Common myeloid progenitor, CD34-positive (primary cell): ENCODE measurements at regions not wholly inside any gene's neighbourhood (a gene's known extent, or its start where the extent isn't known, plus 50 kb on each side); places are given as distances from the start of the nearest gene placed in this dataset.

Experiments used
- CTCF ChIA-PET: fragments of 350-600 bp; sonication (Branson Sonifier 250); formaldehyde crosslinking; loops from one replicate; lab custom pipeline; 2021; ENCODE audit warnings: antibody characterized with exemption; lab: Charles Lee
- POLR2A ChIA-PET: fragments of 350-600 bp; sonication (Branson Sonifier 250); formaldehyde crosslinking; loops from one replicate; lab custom pipeline; 2021; ENCODE audit warnings: antibody characterized with exemption; lab: Charles Lee
- DNase-seq, 3 donors: peaks; one replicate each; pipeline versions ENCODE4 v3.0.0 to v3.0.0-alpha.2; 2013
- H3K27ac ChIP-seq, 2 experiments: 1 replicate in 1 of 2; 2 replicates in 1 of 2; pipeline ENCODE4 v1.7.0; 2013; ENCODE audit warnings: inconsistent platforms in 2 of 2, low read length in 2 of 2, mild to moderate bottlenecking in 2 of 2, low read depth in 1 of 2, moderate library complexity in 1 of 2; ENCODE audit not compliant: severe bottlenecking in 2 of 2, insufficient read depth in 1 of 2, poor library complexity in 1 of 2
- H3K27me3 ChIP-seq, 5 experiments: replicated peaks in 2 of 5; 1 replicate in 3 of 5; 2 replicates in 2 of 5; pipeline versions ENCODE4 v1.6.1 to v1.7.0; 2013; ENCODE audit warnings: low read length in 4 of 5, mild to moderate bottlenecking in 2 of 5, moderate library complexity in 2 of 5, inconsistent platforms in 1 of 5; ENCODE audit not compliant: insufficient read depth in 5 of 5, control insufficient read depth in 4 of 5
- H3K36me3 ChIP-seq, 4 experiments: 1 replicate in 2 of 4; 2 replicates in 2 of 4; pipeline versions ENCODE4 v1.6.1 to v1.7.0; 2013; ENCODE audit warnings: low read length in 3 of 4, control low read depth in 1 of 4, mild to moderate bottlenecking in 1 of 4; ENCODE audit not compliant: control insufficient read depth in 4 of 4, insufficient read depth in 4 of 4
- H3K4me1 ChIP-seq, 4 experiments: 1 replicate in 3 of 4; 2 replicates in 1 of 4; pipeline versions ENCODE4 v1.6.1 to v1.7.1; 2013; ENCODE audit warnings: low read length in 3 of 4, mild to moderate bottlenecking in 3 of 4, control low read depth in 1 of 4, inconsistent platforms in 1 of 4, moderate library complexity in 1 of 4; ENCODE audit not compliant: control insufficient read depth in 4 of 4, insufficient read depth in 4 of 4; ENCODE audit errors: control extremely low read depth in 1 of 4
- H3K4me3 ChIP-seq, 7 experiments: 1 replicate in 4 of 7; 2 replicates in 3 of 7; pipeline versions ENCODE4 v1.5.1 to v1.7.0; 2013; ENCODE audit warnings: mild to moderate bottlenecking in 7 of 7, low read length in 6 of 7, moderate library complexity in 6 of 7, inconsistent platforms in 2 of 7, low read depth in 2 of 7, control low read depth in 1 of 7; ENCODE audit not compliant: insufficient read depth in 4 of 7, control insufficient read depth in 1 of 7; ENCODE audit errors: extremely low read depth in 1 of 7
- H3K9me3 ChIP-seq, 5 experiments: 1 replicate in 4 of 5; 2 replicates in 1 of 5; pipeline versions ENCODE4 v1.6.1 to v1.7.1; 2013; ENCODE audit warnings: low read length in 4 of 5, mild to moderate bottlenecking in 2 of 5, inconsistent platforms in 1 of 5, low read depth in 1 of 5, moderate library complexity in 1 of 5; ENCODE audit not compliant: control insufficient read depth in 4 of 5, insufficient read depth in 2 of 5; ENCODE audit errors: control extremely low read depth in 1 of 5
- WGBS: methylation state at CpG from one replicate; pipeline ENCODE4 v1.1.5; 2013; ENCODE audit not compliant: insufficient coverage; 5-methylcytosine and 5-hydroxymethylcytosine counted together

DNA sequence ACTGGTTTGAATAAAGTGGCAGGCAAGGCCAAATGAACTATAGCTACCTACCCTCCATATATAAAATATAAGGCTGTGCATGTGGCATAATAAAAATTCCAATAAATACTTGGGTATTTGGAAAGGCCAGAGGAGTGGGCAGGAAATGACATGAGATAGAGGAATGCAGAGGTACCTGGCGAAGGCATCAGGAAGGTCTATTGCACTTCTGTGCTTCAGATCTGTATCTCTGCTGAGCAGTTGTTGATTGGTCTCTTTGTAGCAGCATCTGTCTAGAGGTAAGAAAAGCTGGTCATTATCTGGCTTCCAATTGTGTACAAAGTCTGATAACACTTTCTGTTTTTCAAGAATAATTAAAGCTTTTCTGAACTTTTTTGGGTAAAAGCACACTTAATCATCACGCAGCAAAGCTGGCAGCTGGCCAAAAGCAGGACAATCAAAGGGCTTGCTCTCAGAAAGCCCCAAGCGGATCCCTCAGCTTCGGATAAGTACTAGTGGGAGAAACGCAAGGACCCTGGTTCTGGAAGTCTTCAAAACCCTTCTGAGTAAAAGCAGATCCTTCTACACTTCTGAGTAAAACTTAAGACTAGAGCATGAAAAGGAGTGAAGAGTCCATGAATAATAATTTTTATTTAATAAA lies 120.1 kb upstream of the TCF21 start:
- no peak overlapping the region for H3K4me3 ChIP-seq
- ChIA-PET POLR2A (no interaction called here), CTCF (no interaction called here)
- no peak for DNase-seq
- 82% methylated on average over 4 of the region's 5 CpGs for WGBS
- H3K4me1 ChIP-seq, result no peaks in the 10 kb centered on the region
- no peaks in the 10 kb centered on the region for H3K36me3 ChIP-seq
- H3K27me3 ChIP-seq, result peaks cover 3 to 32% (median 9%) of the 10 kb centered on the region in 5 experiments
- no peak overlapping the region for H3K27ac ChIP-seq
- H3K9me3 ChIP-seq, result no peaks in the 10 kb centered on the region

DNA sequence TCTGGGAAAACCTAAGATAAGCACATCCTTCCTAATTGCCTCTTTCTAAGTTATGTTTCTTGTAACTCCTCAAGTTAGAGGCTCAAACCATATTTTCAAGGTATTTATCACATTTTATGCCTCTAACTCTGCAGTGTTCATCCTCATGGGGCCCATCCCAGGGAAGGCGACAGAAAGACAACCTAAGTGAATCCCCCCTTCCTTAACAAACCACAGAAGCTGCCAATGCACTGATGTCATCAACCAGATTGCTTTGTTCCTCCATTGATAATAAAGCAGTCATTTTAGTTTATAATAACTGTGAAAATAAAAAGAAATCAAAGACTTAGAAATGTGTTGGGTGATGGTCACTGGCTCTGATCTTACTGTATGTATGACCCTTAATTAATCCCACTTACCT lies 119.5 kb upstream of the TCF21 start:
- Histone ChIP-seq H3K9me3 (no peaks in the 10 kb centered on the region), H3K27me3 (peaks cover 0 to 27% (median 9%) of the 10 kb centered on the region in 5 experiments), H3K4me1 (no peaks in the 10 kb centered on the region), H3K4me3 (no peak overlapping the region), H3K36me3 (no peaks in the 10 kb centered on the region), H3K27ac (no peak overlapping the region)
- no peak for DNase-seq
- ChIA-PET CTCF (no interaction called here), POLR2A (no interaction called here)
- 100% methylated on average over 1 of the region's 1 CpG for WGBS

- no peak for DNase-seq
- Histone ChIP-seq H3K27ac (no peak overlapping the region), H3K4me1 (no peaks in the 10 kb centered on the region), H3K36me3 (no peaks in the 10 kb centered on the region), H3K27me3 (peaks cover 0 to 15% (median 2%) of the 10 kb centered on the region in 5 experiments), H3K4me3 (no peak overlapping the region), H3K9me3 (no peaks in the 10 kb centered on the region)
- ChIA-PET CTCF (no interaction called here), POLR2A (no interaction called here)
These were observed 116.3 kb upstream of the TCF21 start for GRCh38 chr6:133772567-133772966.

- Histone ChIP-seq H3K27ac (no peak overlapping the region), H3K4me1 (no peaks in the 10 kb centered on the region), H3K27me3 (peaks cover 0 to 15% (median 2%) of the 10 kb centered on the region in 5 experiments), H3K4me3 (no peak overlapping the region), H3K9me3 (no peaks in the 10 kb centered on the region), H3K36me3 (no peaks in the 10 kb centered on the region)
- ChIA-PET CTCF (interaction anchor here (0.8 kb wide), 1 partner anchor 11 kb away, joined by 3 read pairs; no protein-coding TSS in a partner anchor), POLR2A (no interaction called here)
- 100% methylated on average over 1 of the region's 2 CpGs for WGBS
- DNase-seq, result no peak
These were observed 115.1 kb upstream of the TCF21 start for GRCh38 chr6:133773776-133774175.

DNA sequence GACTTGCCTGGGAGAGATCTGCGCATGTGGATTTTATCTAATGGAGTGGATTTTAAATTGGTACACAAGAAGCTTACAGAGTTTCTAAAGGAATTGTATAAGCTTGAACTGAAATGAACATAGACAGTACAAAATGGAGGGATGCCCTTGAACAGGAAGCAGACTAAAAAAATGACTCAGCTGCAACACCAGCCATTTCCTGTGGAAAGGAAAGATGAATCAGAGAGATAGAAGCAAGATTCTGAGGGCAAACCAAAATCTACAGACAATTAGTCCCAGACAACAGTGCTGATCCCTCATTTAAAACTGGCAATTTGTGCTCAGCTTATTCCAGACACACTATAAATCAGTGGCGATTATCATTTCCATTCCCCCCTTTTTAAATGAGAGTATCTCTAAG lies 114.6 kb upstream of the TCF21 start:
- CTCF ChIA-PET, result no interaction called here
- H3K27ac ChIP-seq, result no peak overlapping the region

GRCh38 chr6:133778414-133779130 lies 110.3 kb upstream of the TCF21 start:
- no peak for DNase-seq
- POLR2A ChIA-PET, result no interaction called here

More for the DNA sequence above, 114.6 kb upstream of the TCF21 start:
- no peaks in the 10 kb centered on the region for H3K4me1 ChIP-seq
- POLR2A ChIA-PET, result no interaction called here
- no peaks in the 10 kb centered on the region for H3K9me3 ChIP-seq
- no peaks in the 10 kb centered on the region for H3K36me3 ChIP-seq
- H3K4me3 ChIP-seq, result no peak overlapping the region
- WGBS, result no CpG with 5 or more reads among the region's 2 CpGs
- peaks cover 0 to 15% (median 2%) of the 10 kb centered on the region in 5 experiments for H3K27me3 ChIP-seq
- peak in 1 of 3 donors; percentile 19 for DNase-seq

DNA sequence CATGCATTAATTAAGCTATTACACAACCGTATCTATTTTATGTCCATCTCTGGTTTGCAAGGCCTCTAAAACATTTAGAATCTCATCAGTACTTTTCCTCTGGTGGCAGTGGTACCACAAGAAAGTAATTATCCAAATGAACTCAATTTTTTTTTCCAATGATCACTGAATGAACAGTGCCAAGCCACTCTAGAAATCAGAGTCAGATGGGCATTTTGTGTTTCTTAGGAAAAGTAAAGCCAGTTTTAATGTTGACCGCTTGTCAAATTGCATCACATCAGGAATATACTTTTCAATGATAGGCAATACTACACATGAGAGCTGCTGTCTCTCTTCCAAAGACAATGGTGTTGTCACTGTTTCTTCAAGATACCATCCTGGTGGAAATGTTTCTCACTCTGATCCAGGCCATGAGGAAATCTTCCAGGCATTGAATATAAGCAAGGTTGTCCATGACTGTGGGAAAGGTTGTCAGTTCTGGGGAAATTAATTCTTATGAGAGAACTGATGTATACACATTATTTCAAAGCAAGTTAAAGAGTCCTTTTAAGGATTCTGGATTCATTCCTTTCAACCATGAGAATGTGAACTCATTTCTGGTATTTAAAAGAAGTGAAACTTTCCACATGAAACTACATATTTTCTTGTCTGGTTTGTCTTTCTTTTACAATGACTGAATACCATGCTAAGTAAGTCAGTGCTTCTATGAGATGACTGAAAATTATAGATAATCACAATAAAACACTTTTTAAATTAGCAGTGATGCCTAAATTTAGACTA lies 108.8 kb upstream of the TCF21 start:
- Histone ChIP-seq H3K9me3 (no peaks in the 10 kb centered on the region), H3K27me3 (peaks cover 0 to 2% (median under 1%) of the 10 kb centered on the region in 5 experiments), H3K27ac (no peak overlapping the region), H3K4me3 (no peak overlapping the region), H3K36me3 (no peaks in the 10 kb centered on the region), H3K4me1 (no peaks in the 10 kb centered on the region)
- 88% methylated on average over 1 of the region's 2 CpGs for WGBS
- DNase-seq, result no peak
- CTCF ChIA-PET, result no interaction called here
- POLR2A ChIA-PET, result no interaction called here

More at GRCh38 chr6:133778414-133779130, 110.3 kb upstream of the TCF21 start:
- H3K27me3 ChIP-seq, result peaks cover 0 to 2% (median 2%) of the 10 kb centered on the region in 5 experiments
- no peaks in the 10 kb centered on the region for H3K4me1 ChIP-seq
- CTCF ChIA-PET, result no interaction called here
- no CpG with 5 or more reads among the region's 2 CpGs for WGBS
- no peak overlapping the region for H3K4me3 ChIP-seq
- H3K9me3 ChIP-seq, result no peaks in the 10 kb centered on the region
- H3K36me3 ChIP-seq, result no peaks in the 10 kb centered on the region
- no peak overlapping the region for H3K27ac ChIP-seq
